Hepatic stellate cell (primary cell): ENCODE measurements at regions not wholly inside any gene's neighbourhood (a gene's known extent, or its start where the extent isn't known, plus 50 kb on each side); places are given as distances from the start of the nearest gene placed in this dataset.

Source experiments
- DNase-seq: peaks from one replicate; pipeline ENCODE4 v3.0.0; 2011; ENCODE audit warnings: low spot score

DNA sequence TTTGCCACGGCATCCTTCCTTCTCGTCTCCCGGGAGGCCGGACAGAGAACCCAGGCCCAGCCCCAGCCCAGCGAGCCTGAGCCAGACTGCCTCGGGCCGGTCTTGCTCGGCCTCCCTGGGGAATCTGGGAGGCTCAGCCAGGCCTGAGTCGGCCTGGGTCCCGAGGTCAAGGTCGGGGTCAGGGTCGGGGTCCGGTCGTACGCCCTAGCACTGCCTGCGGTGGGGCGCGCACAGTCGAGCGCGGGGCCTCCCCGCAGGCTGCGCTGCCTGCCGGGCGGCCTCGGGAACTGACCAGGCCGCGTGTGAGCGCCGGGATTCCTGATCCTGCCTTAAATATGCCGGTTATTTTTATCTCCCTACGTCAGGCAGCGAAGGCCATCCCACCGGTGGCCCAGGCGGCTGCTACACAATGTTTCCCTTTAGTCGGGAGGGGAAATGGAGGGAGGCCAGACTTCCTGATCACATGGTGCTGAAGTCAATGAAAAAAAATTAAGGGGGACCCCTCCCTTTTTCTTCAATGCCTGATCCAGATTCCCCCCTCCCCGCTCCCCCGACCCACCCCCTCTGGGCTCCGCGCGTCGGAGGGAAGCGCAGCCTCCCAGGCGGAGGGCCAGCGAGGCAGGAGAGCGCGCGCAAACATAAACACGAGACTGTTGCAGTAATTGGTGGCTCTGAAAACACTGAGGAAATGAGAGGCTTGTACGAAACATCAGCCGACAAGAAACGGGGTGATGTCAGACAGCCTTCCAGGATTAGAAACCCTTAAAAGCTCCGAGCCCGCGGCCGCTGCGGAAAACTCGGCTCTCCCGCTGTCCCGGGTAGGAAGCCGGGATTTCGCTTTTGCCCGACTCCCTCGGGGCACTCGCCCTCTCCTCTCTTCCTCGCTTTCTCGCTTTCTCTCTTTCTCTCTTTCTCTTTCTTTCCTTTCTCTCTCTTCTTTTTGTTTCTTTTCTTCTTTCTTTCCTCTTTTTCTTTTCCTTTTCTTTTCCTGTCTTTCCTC, 148.2 kb upstream of the KLF4 start:
- DNase-seq, result peak; percentile 96

- no peak for DNase-seq
Measured at GRCh38 chr9:107636571-107637381, 147.2 kb upstream of the KLF4 start.

- no peak for DNase-seq
Measured at GRCh38 chr9:107635803-107636174, 146.2 kb upstream of the KLF4 start.

DNA sequence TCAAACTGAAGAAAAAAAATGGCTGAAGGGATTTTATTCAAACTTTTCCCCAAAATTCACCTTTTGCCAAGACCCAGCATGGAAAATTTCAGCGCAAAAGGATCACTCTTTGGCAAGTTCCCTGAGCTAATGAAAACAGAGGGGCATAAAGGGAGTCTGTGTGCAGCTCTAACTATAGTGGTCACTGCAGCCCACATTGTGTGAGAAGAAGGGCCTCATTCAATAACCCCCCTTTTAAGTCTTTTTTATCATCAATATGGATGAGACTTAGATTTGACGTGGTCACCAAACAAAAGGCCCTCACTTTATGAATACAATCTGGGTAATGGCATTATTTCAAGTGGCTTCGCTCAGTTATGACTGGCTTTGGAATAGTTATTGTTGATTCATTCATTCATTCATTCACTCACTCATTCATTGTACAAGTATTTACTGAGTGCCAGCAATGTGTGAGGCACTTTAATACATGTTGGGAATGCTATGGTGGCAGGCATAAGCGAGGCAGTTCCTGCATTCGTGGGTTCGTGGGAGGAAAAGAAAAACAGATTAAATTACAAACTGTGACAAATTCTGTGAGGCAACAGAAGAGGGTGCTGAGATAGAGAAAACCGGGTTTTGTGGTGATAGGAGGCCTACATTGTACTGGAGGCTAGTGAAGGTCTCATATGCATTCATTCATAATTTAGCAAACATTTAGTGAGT, 145.7 kb upstream of the KLF4 start:
- DNase-seq, result peak; percentile 27

DNA sequence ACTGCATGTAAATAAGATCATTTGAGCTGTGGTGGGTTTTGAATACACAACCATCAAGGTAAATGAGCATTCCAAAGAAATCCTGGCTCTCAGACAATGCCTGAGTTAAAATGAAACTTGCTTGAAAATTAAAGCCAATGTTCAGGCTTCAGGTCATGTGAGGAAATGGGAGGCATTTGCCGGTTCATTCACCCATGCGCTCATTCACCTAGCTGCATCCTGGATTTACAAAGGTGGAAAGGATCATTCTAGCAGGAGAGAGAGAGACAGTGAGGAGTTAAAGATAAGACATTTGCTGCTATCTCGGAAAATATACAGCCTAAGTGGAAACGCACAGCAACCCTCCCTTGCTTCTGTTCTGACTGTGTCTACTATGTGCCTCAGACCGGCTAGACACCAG, 143.8 kb upstream of the KLF4 start:
- no peak for DNase-seq

- DNase-seq, result no peak
Measured at GRCh38 chr9:107632661-107633060, 143.1 kb upstream of the KLF4 start.

- DNase-seq, result no peak
Measured at GRCh38 chr9:107632216-107632615, 142.6 kb upstream of the KLF4 start.

DNA sequence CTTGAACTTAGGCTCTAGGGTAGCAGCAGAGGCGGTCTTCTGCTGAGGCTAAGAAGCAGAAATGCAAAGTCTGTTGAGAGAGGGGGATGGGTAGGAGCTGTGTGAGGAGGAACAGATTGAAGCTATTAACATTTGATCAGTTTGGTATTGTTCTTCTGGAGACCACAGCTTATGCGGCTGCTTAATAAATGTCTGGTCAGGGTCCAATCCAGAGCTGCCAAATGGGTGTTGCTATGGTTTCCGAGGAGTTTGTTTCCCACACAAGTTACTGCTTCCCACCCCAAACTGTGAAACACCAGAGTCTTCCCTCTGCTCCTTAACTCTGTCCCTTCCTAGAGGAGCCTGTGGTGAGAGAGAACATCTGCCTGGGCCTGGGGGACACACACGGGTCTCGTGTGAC, 142.2 kb upstream of the KLF4 start:
- no peak for DNase-seq

- no peak for DNase-seq
Measured at GRCh38 chr9:107630156-107630555, 140.6 kb upstream of the KLF4 start.

DNA sequence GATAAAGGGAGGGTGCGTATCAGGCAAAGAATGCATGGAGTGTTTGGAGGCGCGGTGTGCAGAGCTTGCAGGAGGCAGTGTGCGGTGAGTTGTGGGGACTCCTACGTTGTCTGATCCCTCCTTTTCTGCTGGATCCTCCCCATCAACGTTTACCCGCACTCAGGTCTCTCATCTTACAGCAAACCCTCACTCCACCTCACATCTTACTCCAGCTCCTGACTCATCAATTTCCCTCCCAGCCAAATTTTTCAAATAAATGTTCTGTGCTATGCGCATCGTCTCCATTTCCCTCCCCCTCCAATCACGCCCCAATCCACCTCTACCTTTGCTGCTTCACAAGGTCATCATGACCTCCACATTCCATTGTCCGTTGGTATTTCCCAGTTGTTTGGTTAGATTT, 138.9 kb upstream of the KLF4 start:
- DNase-seq, result no peak

DNA sequence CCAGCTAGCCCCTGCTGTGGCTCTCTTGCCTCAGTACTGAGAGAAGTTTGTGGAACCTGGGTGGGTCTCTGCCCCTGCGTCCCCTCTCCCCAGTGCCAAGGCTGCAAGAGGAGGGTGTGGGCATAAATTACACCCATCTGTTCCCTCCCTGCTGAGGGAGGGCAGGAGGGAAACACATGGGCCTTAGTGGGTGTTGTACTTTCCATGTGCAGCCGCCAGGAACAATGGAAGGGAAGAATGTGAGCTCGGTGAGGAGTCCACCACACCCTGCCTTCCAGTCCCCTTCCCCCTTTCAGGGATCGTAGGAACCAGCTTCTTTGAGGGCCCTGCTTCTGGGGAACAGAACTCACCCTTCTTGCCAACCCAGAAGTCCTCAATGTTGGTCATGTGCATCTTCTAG, 138.2 kb upstream of the KLF4 start:
- no peak for DNase-seq

GRCh38 chr9:107626118-107626517, 136.5 kb upstream of the KLF4 start:
- no peak for DNase-seq

- DNase-seq, result no peak
Measured at GRCh38 chr9:107625383-107625984, 135.9 kb upstream of the KLF4 start.

DNA sequence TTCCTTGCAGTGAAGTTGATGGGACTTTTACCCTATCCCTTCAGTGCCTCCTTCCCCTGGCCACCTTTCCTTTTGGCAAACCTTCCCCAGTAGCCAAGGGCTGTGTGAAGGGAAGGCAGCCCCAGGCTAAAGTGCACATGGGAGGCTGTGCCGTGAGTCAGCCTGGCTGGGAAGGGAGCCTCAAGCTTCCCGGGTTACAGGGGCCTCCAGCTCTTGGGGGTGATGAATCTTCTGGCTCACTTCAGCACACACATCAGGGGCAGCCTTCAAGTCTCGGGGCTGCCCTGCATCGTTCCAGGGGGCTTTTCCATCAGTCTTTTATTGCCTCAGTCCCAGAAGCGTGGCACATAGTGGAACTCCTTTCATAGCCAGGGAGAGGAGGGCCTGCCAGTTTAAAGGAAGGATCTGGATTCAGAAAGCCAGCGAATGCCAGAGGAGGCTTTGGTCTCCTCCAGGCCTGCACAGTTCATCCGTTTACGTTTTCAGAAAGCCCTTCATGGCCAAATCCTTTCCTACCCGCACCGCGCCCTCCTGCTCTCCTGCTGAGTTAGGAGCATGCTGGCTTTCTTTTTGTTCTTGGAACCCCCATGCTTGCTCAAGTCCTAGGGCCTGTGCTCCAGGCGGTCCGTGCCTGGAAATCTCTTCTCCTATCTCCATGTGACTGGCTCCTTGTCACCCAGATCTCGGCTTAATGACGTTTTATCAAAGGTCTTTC, 134.8 kb upstream of the KLF4 start:
- no peak for DNase-seq

- DNase-seq, result no peak
Measured at GRCh38 chr9:107621436-107621835, 131.9 kb upstream of the KLF4 start.

DNA sequence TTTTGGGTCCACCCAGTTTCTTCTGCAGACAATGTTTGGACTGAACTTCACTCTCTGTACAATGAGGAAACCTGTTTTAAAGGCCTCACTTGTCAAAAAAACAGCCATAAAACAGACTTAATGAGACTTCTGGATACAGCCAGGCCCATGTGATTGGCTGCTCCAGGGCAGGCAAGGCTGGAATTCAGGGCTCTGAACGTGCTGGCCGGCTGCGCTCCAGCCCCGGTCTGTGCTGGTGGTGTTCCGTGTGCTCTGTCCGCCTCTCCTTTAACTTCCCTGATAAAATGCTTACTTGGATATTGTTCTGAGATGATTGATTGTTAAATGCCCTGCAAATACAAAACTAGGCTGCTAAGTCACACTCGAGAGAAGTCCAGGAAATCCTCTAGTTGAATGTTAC, 131.2 kb upstream of the KLF4 start:
- no peak for DNase-seq

- DNase-seq, result no peak
Measured at GRCh38 chr9:107620236-107620635, 130.7 kb upstream of the KLF4 start.

- DNase-seq, result no peak
Measured at GRCh38 chr9:107615321-107615720, 125.8 kb upstream of the KLF4 start.

DNA sequence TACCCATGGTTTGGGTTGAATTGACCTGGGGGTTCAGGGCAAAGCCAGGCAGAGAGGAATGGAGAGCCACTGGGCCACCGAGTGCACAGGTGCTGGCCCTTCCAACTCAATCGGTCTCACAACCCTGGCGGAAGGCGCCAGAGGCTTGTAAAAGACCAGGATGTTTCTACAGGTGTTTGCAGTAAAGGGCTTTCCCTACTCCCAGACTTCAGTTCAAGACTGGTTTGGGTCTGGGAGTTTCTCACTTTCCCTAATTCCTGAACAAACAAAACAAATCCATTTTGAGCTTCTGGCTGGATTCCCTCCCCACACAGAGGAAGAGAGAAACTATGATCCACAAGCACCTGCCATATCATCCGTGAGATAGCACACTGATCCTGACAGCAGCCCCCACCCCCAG, 125.2 kb upstream of the KLF4 start:
- DNase-seq, result no peak

DNA sequence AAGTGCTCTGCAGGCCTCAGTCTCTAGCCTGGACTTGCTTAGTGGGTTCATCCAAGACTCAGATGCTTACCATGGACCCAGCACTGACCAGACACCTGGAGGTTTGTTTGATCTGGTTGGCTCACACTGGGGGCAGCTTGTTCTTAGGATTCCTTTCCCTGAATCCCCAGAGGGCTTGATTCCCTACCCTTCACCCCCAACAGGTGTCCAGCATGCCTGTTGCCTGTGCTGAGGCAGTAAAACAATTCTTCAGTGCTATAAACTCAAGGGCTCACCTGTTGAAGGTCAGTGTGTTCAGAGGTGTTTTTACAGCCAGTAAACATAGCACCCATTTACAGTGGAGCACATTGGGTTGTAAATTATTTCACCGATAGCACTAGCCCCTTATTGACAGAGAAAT, 123.8 kb upstream of the KLF4 start:
- DNase-seq, result no peak

- no peak for DNase-seq
Measured at GRCh38 chr9:107612136-107612535, 122.6 kb upstream of the KLF4 start.
